K562 (cell line): ENCODE measurements at regions not wholly inside any gene's neighbourhood (a gene's known extent, or its start where the extent isn't known, plus 50 kb on each side); places are given as distances from the start of the nearest gene placed in this dataset.

Source experiments
- ATAC-seq: fragments of 200-7000 bp; cut with Tn5 transposase; 3 replicates; pipeline ENCODE4 v1.9.1; 2020; ENCODE audit warnings: moderate library complexity
- BruUV-seq: library from RNA; stranded (reverse); fragments of 400-500 nt; replicated peaks from 2 replicates; lab custom pipeline; 2021; lab: Mats Ljungman, UMichigan
- CTCF ChIA-PET: fragments of 300-600 bp; formaldehyde crosslinking; extraction: SDS; loops from one replicate; lab custom pipeline; 2021; ENCODE audit warnings: low intra/inter-chr PET ratio; lab: Yijun Ruan, JAX
- POLR2A ChIA-PET: fragments of 300-600, 350-650 bp; sonication (Branson Sonifier 250); formaldehyde crosslinking; extraction: SDS; loops from one replicate; lab custom pipeline; 2021; ENCODE audit warnings: antibody characterized with exemption, inconsistent platforms; lab: Yijun Ruan, JAX
- DNase-seq, 4 experiments: peaks; one replicate each; pipeline versions ENCODE4 v3.0.0 to v3.0.0-alpha.2; 2011 to 2018; ENCODE audit warnings: low spot score in 3 of 4, mixed read lengths in 3 of 4; ENCODE audit errors: extremely low read depth in 1 of 4
- FAIRE-seq: peaks from 2 replicates; lab custom pipeline; 2011; peaks lifted over from hg19 to GRCh38; lab: Jason Lieb, UNC
- H2AFZ ChIP-seq: 2 replicates; pipeline ENCODE4 v1.6.0; 2011; ENCODE audit warnings: low read depth, low read length, control low read depth, inconsistent platforms
- H3K27ac ChIP-seq: fragments of 200-600 bp; 3 replicates; pipeline ENCODE4 v1.8.0; 2011; ENCODE audit warnings: low read depth, mild to moderate bottlenecking, control low read depth, inconsistent platforms, low read length, moderate library complexity, mixed read lengths; ENCODE audit errors: extremely low read depth
- H3K27me3 ChIP-seq, 2 experiments: fragments of 300-600 bp in 1 of 2; 2 replicates in 1 of 2; 3 replicates in 1 of 2; pipeline versions ENCODE4 v1.6.0 to v1.8.0; 2011; ENCODE audit warnings: inconsistent platforms in 2 of 2, low read length in 2 of 2, mild to moderate bottlenecking in 1 of 2, mixed read lengths in 1 of 2, moderate library complexity in 1 of 2; ENCODE audit not compliant: control insufficient read depth in 2 of 2, insufficient read depth in 2 of 2
- H3K36me3 ChIP-seq: fragments of 300-600 bp; 3 replicates; pipeline ENCODE4 v1.8.0; 2011; ENCODE audit warnings: mild to moderate bottlenecking, low read length, inconsistent platforms; ENCODE audit not compliant: control insufficient read depth, insufficient read depth
- H3K4me1 ChIP-seq, 2 experiments: fragments of 200-600 bp in 1 of 2; replicated peaks in 1 of 2; 2 replicates in 1 of 2; 3 replicates in 1 of 2; pipeline versions ENCODE4 v1.5.1 to v1.8.0; 2011; ENCODE audit warnings: inconsistent platforms in 2 of 2, low read length in 2 of 2, mild to moderate bottlenecking in 1 of 2, mixed read lengths in 1 of 2, moderate library complexity in 1 of 2; ENCODE audit not compliant: control insufficient read depth in 2 of 2, insufficient read depth in 2 of 2
- H3K4me2 ChIP-seq: 2 replicates; pipeline ENCODE4 v1.6.1; 2011; ENCODE audit warnings: low read length, control low read depth, inconsistent platforms, mixed read lengths; ENCODE audit not compliant: insufficient read depth
- H3K4me3 ChIP-seq: fragments of 200-600 bp; sonication (generic), shearing (Covaris generic); 2 replicates; pipeline ENCODE4 v1.5.1; 2016; ENCODE audit warnings: control low read depth, inconsistent platforms
- H3K79me2 ChIP-seq: fragments of 200-600 bp; 3 replicates; pipeline ENCODE4 v1.8.0; 2011; ENCODE audit warnings: low read length, inconsistent platforms; ENCODE audit not compliant: control insufficient read depth, insufficient read depth
- H3K9ac ChIP-seq, 2 experiments: 2 replicates each; pipeline versions ENCODE4 v1.6.0 to v1.6.1; 2011; ENCODE audit warnings: low read depth in 2 of 2, low read length in 2 of 2, control low read depth in 1 of 2, inconsistent platforms in 1 of 2, mild to moderate bottlenecking in 1 of 2, mixed read lengths in 1 of 2; ENCODE audit not compliant: insufficient read depth in 1 of 2
- H3K9me1 ChIP-seq: one replicate; pipeline ENCODE4 v1.6.0; 2011; ENCODE audit warnings: inconsistent platforms, mild to moderate bottlenecking, low read length, moderate library complexity; ENCODE audit not compliant: control insufficient read depth, insufficient read depth
- H3K9me3 ChIP-seq: replicated peaks from 2 replicates; pipeline ENCODE4 v1.5.1; 2011; ENCODE audit warnings: low read depth, low read length, inconsistent platforms; ENCODE audit not compliant: control insufficient read depth, insufficient read depth
- H4K20me1 ChIP-seq: replicated peaks from 2 replicates; pipeline ENCODE4 v1.6.1; 2011; ENCODE audit warnings: low read length, inconsistent platforms, mixed read lengths; ENCODE audit not compliant: control insufficient read depth, insufficient read depth
- AFF1 ChIP-seq, 2 experiments: fragments of 450-650 bp; IDR thresholded peaks; 2 replicates each; pipeline ENCODE4 v1.6.1; 2018; ENCODE audit warnings: mild to moderate bottlenecking in 2 of 2, low read depth in 1 of 2; ENCODE audit not compliant: partially characterized antibody in 2 of 2
- CREB3 ChIP-seq: fragments of 450-650 bp; conservative IDR thresholded peaks from 2 replicates; pipeline ENCODE4 v1.6.1; 2016; ENCODE audit warnings: missing genetic modification characterization, low read depth, mild to moderate bottlenecking, missing compliant biosample characterization, moderate library complexity
- ETV1 ChIP-seq: fragments of 450-650 bp; conservative IDR thresholded peaks from 2 replicates; pipeline ENCODE4 v1.6.1; 2016; ENCODE audit warnings: missing genetic modification characterization, control low read depth, low read depth, missing compliant biosample characterization
- PRMT5 ChIP-seq: sonication (generic); formaldehyde crosslinking; IDR thresholded peaks from 2 replicates; pipeline ENCODE4 v1.5.0; 2020; ENCODE audit warnings: missing genetic modification reagents
- RBM25 ChIP-seq: fragments of 200-400 bp; formaldehyde crosslinking; IDR thresholded peaks from 2 replicates; pipeline ENCODE4 v1.6.1; 2018; ENCODE audit warnings: low read length, low read depth, moderate library complexity; ENCODE audit not compliant: severe bottlenecking
- RFX5 ChIP-seq: IDR thresholded peaks from 2 replicates; pipeline ENCODE4 v1.6.1; 2011; ENCODE audit warnings: low read depth, mild to moderate bottlenecking, improper control_type of control experiment, low read length
- ZNF561 ChIP-seq: fragments of 450-650 bp; formaldehyde crosslinking; conservative IDR thresholded peaks from 2 replicates; pipeline ENCODE4 v1.4.0; 2020; ENCODE audit warnings: mild to moderate bottlenecking, moderate library complexity
- ZNF584 ChIP-seq: fragments of 200-800 bp; sonication (Bioruptor generic); IDR thresholded peaks from 2 replicates; pipeline ENCODE4 v1.6.1; 2016; ENCODE audit warnings: low read depth, mild to moderate bottlenecking, missing genetic modification characterization, missing compliant biosample characterization
- WGBS: fragments of 100-300 bp; shearing (Covaris generic); methylation state at CpG from one replicate; pipeline ENCODE4 v1.1.6; 2016; ENCODE audit warnings: low coverage, mixed read lengths; ENCODE audit not compliant: insufficient coverage; ENCODE audit errors: missing lambda C conversion rate; 5-methylcytosine and 5-hydroxymethylcytosine counted together
- in situ Hi-C: fragments of 300-500 bp; cut with MboI; formaldehyde crosslinking; loops from 4 replicates; pipeline ENCODE4 v1.15.0; 2018; ENCODE audit warnings: inconsistent platforms, mixed read lengths
- intact Hi-C: fragments of 100-400 bp; cut with micrococcal nuclease; formaldehyde crosslinking; loops from 2 replicates; pipeline ENCODE4 v1.14.2; 2022
- TF ChIP-seq, protein P1 (sequence below), 2 experiments: fragments of 450-650 bp in 1 of 2; IDR thresholded peaks; 2 replicates each; pipeline ENCODE4 v1.6.1; 2011 to 2017; ENCODE audit warnings: low read depth in 2 of 2, antibody characterized with exemption in 1 of 2, borderline replicate concordance in 1 of 2, low read length in 1 of 2, mild to moderate bottlenecking in 1 of 2, mixed read lengths in 1 of 2; ENCODE audit not compliant: control insufficient read depth in 1 of 2

- no peaks in the 10 kb centered on the region for H3K9me1 ChIP-seq
- 2% methylated on average over 1 of the region's 1 CpG for WGBS
- H2AFZ ChIP-seq: peak overlapping the region; percentile 66
- H3K4me3 ChIP-seq: no peak overlapping the region
- in situ Hi-C loops (no loop called here), intact Hi-C loops (loop anchor here (10.0 kb wide), 1 partner anchor 387 kb away; no protein-coding TSS in a partner anchor)
- ChIA-PET POLR2A (interaction anchor here (0.5 to 7.9 kb wide), 11 partner anchors 8 to 344 kb away, joined by 3 to 73 read pairs (median 4); no protein-coding TSS in a partner anchor), CTCF (interaction anchor here (1.1 kb wide), 1 partner anchor 100 kb away, joined by 3 read pairs; no protein-coding TSS in a partner anchor)
- peaks cover 0 to 13% of the 10 kb centered on the region in 2 experiments; a peak in 4 of 5 replicates for H3K4me1 ChIP-seq
- no TSS peak for BruUV-seq
- DNase-seq (peak; percentile 87 to 93 (median 88)), FAIRE-seq (peak; percentile 79), ATAC-seq (peak; percentile 88)
- H3K27me3 ChIP-seq: peaks cover 15 to 43% of the 10 kb centered on the region in 2 experiments; a peak in 4 of 5 replicates
- H3K9ac ChIP-seq: no peak overlapping the region
- no peaks in the 10 kb centered on the region for H3K79me2 ChIP-seq
- peaks cover 23% of the 10 kb centered on the region; the same call in 1 of the 2 replicates for H4K20me1 ChIP-seq
- H3K36me3 ChIP-seq: no peaks in the 10 kb centered on the region
- H3K4me2 ChIP-seq: peak overlapping the region; percentile 20; the same call in 1 of the 2 replicates
- H3K9me3 ChIP-seq: no peaks in the 10 kb centered on the region
- H3K27ac ChIP-seq: no peak overlapping the region
- TF ChIP-seq RFX5 (no peak), CREB3 (tag) (0 out of 2 replicates have a peak, but pooled peaks have one; percentile 14), ZNF584 (CRISPR knock-in tag) (no peak), PRMT5 (CRISPR knock-in tag) (no peak), AFF1 (IDR thresholded peaks at IDR 0.05; ENCODE audit: low read depth in 1 of 2, partially characterized antibody in 2 of 2) (no peak), RBM25 (peak; percentile 4), ETV1 (tag) (no peak), ZNF561 (CRISPR knock-in tag) (no peak)
- TF ChIP-seq, protein P1, sequence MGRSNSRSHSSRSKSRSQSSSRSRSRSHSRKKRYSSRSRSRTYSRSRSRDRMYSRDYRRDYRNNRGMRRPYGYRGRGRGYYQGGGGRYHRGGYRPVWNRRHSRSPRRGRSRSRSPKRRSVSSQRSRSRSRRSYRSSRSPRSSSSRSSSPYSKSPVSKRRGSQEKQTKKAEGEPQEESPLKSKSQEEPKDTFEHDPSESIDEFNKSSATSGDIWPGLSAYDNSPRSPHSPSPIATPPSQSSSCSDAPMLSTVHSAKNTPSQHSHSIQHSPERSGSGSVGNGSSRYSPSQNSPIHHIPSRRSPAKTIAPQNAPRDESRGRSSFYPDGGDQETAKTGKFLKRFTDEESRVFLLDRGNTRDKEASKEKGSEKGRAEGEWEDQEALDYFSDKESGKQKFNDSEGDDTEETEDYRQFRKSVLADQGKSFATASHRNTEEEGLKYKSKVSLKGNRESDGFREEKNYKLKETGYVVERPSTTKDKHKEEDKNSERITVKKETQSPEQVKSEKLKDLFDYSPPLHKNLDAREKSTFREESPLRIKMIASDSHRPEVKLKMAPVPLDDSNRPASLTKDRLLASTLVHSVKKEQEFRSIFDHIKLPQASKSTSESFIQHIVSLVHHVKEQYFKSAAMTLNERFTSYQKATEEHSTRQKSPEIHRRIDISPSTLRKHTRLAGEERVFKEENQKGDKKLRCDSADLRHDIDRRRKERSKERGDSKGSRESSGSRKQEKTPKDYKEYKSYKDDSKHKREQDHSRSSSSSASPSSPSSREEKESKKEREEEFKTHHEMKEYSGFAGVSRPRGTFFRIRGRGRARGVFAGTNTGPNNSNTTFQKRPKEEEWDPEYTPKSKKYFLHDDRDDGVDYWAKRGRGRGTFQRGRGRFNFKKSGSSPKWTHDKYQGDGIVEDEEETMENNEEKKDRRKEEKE (IDR thresholded peaks at IDR 0.05; ENCODE audit: borderline replicate concordance in 1 of 2, control insufficient read depth in 1 of 2, low read depth in 2 of 2, low read length in 1 of 2): 0 out of 4 replicates have a peak, but pooled peaks of 1 of the 2 experiments have one; percentile 2
Observed at GRCh38 chr22:22037740-22038139, 55.2 kb upstream of the TOP3B start.
